AG04449 (cell line): ENCODE measurements at regions not wholly inside any gene's neighbourhood (a gene's known extent, or its start where the extent isn't known, plus 50 kb on each side); places are given as distances from the start of the nearest gene placed in this dataset.

Source experiments
- CTCF ChIA-PET: fragments of 350-600 bp; formaldehyde crosslinking; extraction: SDS; loops from one replicate; lab custom pipeline; 2021; ENCODE audit warnings: antibody characterized with exemption; lab: Yijun Ruan, JAX
- POLR2A ChIA-PET: fragments of 400-600, 350-600 bp; formaldehyde crosslinking; extraction: SDS; loops from one replicate; lab custom pipeline; 2020; ENCODE audit warnings: antibody characterized with exemption, inconsistent platforms; lab: Yijun Ruan, JAX
- DNase-seq: peaks from one replicate; pipeline ENCODE4 v3.0.0-alpha.2; 2010; ENCODE audit warnings: low read depth, low spot score
- H3K4me3 ChIP-seq: 2 replicates; pipeline ENCODE4 v1.5.1; 2011; ENCODE audit warnings: low read depth, mild to moderate bottlenecking, control low read depth, low read length
- TF ChIP-seq, protein P1 (sequence below): IDR thresholded peaks from one replicate; pipeline ENCODE4 v1.5.1; 2011; ENCODE audit warnings: mild to moderate bottlenecking, moderate library complexity, low read length, control low read depth, inconsistent platforms; ENCODE audit not compliant: insufficient read depth; ENCODE audit errors: missing control alignments

DNA sequence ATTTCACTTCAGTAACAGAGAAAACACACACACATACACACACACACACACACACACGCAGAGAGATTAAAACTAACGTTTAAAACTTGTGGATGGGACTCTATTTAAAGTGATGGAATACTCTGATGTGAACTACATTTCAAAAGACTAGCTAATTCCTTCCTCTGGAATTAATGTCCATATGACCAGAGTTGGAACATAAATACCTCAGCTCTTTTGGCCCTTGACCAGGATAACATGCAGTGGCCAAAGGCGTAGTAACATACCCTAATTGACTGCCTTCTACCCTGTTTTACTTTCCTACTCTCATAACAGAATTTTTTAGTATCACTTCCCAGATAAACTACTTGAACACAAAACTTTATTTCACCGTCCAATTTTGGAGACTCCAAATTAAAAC lies 671.3 kb upstream of the CHAC2 start:
- TF ChIP-seq, protein P1, sequence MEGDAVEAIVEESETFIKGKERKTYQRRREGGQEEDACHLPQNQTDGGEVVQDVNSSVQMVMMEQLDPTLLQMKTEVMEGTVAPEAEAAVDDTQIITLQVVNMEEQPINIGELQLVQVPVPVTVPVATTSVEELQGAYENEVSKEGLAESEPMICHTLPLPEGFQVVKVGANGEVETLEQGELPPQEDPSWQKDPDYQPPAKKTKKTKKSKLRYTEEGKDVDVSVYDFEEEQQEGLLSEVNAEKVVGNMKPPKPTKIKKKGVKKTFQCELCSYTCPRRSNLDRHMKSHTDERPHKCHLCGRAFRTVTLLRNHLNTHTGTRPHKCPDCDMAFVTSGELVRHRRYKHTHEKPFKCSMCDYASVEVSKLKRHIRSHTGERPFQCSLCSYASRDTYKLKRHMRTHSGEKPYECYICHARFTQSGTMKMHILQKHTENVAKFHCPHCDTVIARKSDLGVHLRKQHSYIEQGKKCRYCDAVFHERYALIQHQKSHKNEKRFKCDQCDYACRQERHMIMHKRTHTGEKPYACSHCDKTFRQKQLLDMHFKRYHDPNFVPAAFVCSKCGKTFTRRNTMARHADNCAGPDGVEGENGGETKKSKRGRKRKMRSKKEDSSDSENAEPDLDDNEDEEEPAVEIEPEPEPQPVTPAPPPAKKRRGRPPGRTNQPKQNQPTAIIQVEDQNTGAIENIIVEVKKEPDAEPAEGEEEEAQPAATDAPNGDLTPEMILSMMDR = no peak
- ChIA-PET CTCF (no interaction called here), POLR2A (no interaction called here)
- no peak for DNase-seq
- H3K4me3 ChIP-seq = no peak overlapping the region

DNA sequence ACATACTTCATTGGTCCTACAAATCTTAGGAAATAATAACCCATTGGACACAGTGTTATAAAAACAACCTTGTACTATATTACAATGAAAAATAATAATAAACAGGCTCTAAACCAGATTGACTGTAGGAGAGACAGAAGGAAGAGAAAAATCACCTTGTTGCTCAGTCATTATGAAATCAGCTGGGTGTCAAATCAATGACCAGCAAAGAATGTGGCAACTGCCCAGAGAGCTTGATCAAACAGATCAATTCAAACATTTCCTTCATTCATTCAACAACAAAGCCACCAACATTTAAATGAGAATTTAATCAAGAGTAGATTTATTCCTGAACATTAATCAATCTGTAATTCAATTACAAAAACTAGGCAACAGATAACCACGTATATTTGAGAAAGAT lies 671.9 kb upstream of the CHAC2 start:
- no peak overlapping the region for H3K4me3 ChIP-seq
- no peak for DNase-seq
- ChIA-PET CTCF (no interaction called here), POLR2A (no interaction called here)
- TF ChIP-seq, protein P1 = no peak

DNA sequence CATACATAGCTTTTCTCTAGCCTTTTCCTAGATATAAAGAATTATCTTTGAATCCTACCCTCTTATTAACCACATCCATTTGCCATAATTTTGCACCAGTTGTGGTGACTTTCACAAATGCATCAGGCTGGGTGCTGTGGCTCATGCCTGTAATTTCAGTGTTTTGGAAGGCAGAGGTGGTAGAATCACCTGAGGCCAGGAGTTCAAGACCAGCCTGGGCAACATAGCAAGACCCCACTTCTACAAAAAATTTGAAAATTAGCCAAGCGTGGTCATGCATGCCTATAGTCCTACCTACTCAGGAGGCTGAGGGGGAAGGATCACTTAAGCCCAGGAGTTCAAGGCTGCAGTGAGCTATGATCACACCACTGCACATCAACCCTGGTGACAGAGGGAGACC lies 672.4 kb upstream of the CHAC2 start:
- POLR2A ChIA-PET = no interaction called here
- TF ChIP-seq, protein P1 = no peak
- H3K4me3 ChIP-seq = no peak overlapping the region
- DNase-seq = no peak
- CTCF ChIA-PET = no interaction called here

DNA sequence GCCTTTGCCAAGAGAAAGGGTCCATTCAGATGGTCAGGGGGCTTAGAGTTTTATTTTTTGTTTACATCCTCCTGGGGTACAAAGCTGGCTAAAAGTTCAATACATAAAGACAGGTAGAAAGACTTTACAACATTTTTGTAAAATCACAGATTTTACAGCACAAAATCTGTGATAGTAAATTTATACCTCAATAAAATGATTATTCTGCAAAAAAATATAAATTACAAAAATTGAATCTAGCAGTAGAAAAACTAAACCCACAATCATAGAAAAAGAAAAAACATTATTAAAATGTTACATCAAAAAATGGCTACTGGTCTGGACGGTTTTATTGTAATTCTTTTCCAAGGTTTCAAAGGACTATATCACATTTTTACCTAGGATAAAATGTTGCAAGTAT lies 674.2 kb upstream of the CHAC2 start:
- ChIA-PET POLR2A (no interaction called here), CTCF (no interaction called here)
- TF ChIP-seq, protein P1 = no peak
- no peak overlapping the region for H3K4me3 ChIP-seq
- DNase-seq = no peak

GRCh38 chr2:53091183-53091582 lies 676.4 kb upstream of the CHAC2 start:
- no peak for DNase-seq
- TF ChIP-seq, protein P1 = no peak
- POLR2A ChIA-PET = no interaction called here
- no peak overlapping the region for H3K4me3 ChIP-seq
- CTCF ChIA-PET = no interaction called here

- CTCF ChIA-PET = no interaction called here
- DNase-seq = no peak
- no peak overlapping the region for H3K4me3 ChIP-seq
- TF ChIP-seq, protein P1 = no peak
- POLR2A ChIA-PET = no interaction called here
Measured at GRCh38 chr2:53087874-53088461, 679.6 kb upstream of the CHAC2 start.
